ENCODE measurements at regions not wholly inside any gene's neighbourhood (a gene's known extent, or its start where the extent isn't known, plus 50 kb on each side); places are given as distances from the start of the nearest gene placed in this dataset.

DNA sequence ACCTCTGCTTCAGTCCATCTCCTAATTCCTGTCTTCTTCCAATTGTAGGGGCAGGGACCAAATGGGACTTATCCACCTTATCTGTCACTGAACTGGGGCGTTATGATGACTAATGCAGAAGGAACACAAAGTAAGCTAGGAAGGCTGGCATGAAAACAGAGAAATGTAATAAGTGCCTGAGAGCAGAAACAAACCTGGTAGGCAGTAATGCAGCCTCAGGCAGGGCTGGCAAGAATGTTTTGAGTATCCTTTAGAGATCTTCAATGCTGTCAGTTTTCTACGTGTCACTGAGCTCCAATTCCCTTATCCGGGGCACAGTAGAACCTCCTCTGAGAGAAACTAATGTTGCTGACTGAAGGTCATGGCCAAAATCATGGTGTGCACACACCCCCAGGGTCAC lies 246.2 kb upstream of the TBL1XR1 start:
- H3K36me3 Mint-ChIP-seq (ENCODE audit: insufficient read depth, unreplicated experiment): no peaks in the 10 kb centered on the region
- H3K4me3 ChIP-seq (ENCODE audit: low read depth, low read length): no peak overlapping the region
- no TSS peak for BruUV-seq (replicated peaks)
- H3K27me3 Mint-ChIP-seq (ENCODE audit: insufficient read depth, unreplicated experiment): no peaks in the 10 kb centered on the region
- H3K9me3 Mint-ChIP-seq (ENCODE audit: unreplicated experiment): no peaks in the 10 kb centered on the region
- no peak overlapping the region for H3K4me3 Mint-ChIP-seq (ENCODE audit: unreplicated experiment)
- H3K4me1 ChIP-seq: 0 out of 2 replicates have a peak, but pooled peaks cover 6% of the 10 kb centered on the region
- POLR2A ChIA-PET: no interaction called here
- DNase-seq: no peak
- CTCF ChIA-PET: no interaction called here
- H3K4me1 Mint-ChIP-seq (ENCODE audit: low read depth, unreplicated experiment): peaks cover 9% of the 10 kb centered on the region
- no peak overlapping the region for H3K27ac Mint-ChIP-seq (ENCODE audit: unreplicated experiment)
- no peaks in the 10 kb centered on the region for H3K27me3 ChIP-seq (replicated peaks; ENCODE audit: control insufficient read depth, insufficient read depth, low read length)
- intact Hi-C loops (cut with micrococcal nuclease; ENCODE audit: unreplicated experiment): no loop called here
- TF ChIP-seq, protein P1, sequence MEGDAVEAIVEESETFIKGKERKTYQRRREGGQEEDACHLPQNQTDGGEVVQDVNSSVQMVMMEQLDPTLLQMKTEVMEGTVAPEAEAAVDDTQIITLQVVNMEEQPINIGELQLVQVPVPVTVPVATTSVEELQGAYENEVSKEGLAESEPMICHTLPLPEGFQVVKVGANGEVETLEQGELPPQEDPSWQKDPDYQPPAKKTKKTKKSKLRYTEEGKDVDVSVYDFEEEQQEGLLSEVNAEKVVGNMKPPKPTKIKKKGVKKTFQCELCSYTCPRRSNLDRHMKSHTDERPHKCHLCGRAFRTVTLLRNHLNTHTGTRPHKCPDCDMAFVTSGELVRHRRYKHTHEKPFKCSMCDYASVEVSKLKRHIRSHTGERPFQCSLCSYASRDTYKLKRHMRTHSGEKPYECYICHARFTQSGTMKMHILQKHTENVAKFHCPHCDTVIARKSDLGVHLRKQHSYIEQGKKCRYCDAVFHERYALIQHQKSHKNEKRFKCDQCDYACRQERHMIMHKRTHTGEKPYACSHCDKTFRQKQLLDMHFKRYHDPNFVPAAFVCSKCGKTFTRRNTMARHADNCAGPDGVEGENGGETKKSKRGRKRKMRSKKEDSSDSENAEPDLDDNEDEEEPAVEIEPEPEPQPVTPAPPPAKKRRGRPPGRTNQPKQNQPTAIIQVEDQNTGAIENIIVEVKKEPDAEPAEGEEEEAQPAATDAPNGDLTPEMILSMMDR (IDR thresholded peaks at IDR 0.05; ENCODE audit: insufficient read depth in 1 of 2, low read depth in 1 of 2, low read length in 1 of 2, severe bottlenecking in 1 of 2, unreplicated experiment in 1 of 2): no peak
- no peaks in the 10 kb centered on the region for H3K9me3 ChIP-seq
- H3K36me3 ChIP-seq (ENCODE audit: control insufficient read depth, insufficient read depth, low read length): no peaks in the 10 kb centered on the region

DNA sequence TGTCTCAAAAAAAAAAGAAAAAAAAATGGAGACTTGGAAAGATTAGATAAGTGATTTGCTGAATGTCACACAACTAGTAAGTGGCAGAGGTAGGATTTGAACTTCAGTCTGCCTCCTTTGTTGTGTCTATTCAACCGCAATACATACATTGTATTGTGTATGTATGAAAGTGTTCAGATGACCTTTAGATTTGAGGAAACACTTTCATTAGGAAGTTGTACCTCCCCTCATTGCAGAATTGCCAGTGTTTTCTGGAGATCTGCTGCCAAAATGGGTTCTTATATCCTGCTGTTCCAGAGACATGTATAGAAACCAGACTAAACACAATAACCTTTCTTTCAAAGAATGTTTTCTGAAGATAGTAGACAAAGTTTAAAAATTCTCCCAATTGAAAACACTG lies 247.4 kb upstream of the TBL1XR1 start:
- Mint-ChIP-seq H3K36me3 (ENCODE audit: insufficient read depth, unreplicated experiment) (no peaks in the 10 kb centered on the region), H3K4me1 (ENCODE audit: low read depth, unreplicated experiment) (peaks cover 9% of the 10 kb centered on the region), H3K9me3 (ENCODE audit: unreplicated experiment) (no peaks in the 10 kb centered on the region), H3K4me3 (ENCODE audit: unreplicated experiment) (no peak overlapping the region), H3K27me3 (ENCODE audit: insufficient read depth, unreplicated experiment) (no peaks in the 10 kb centered on the region), H3K27ac (ENCODE audit: unreplicated experiment) (no peak overlapping the region)
- ChIA-PET CTCF (no interaction called here), POLR2A (no interaction called here)
- Histone ChIP-seq H3K36me3 (ENCODE audit: control insufficient read depth, insufficient read depth, low read length) (no peaks in the 10 kb centered on the region), H3K9me3 (no peaks in the 10 kb centered on the region), H3K27me3 (replicated peaks; ENCODE audit: control insufficient read depth, insufficient read depth, low read length) (no peaks in the 10 kb centered on the region), H3K4me1 (0 out of 2 replicates have a peak, but pooled peaks cover 6% of the 10 kb centered on the region), H3K4me3 (ENCODE audit: low read depth, low read length) (no peak overlapping the region)
- intact Hi-C loops (cut with micrococcal nuclease; ENCODE audit: unreplicated experiment): no loop called here
- DNase-seq: no peak
- BruUV-seq (replicated peaks): no TSS peak
- TF ChIP-seq, protein P1 (IDR thresholded peaks at IDR 0.05; ENCODE audit: insufficient read depth in 1 of 2, low read depth in 1 of 2, low read length in 1 of 2, severe bottlenecking in 1 of 2, unreplicated experiment in 1 of 2): no peak

DNA sequence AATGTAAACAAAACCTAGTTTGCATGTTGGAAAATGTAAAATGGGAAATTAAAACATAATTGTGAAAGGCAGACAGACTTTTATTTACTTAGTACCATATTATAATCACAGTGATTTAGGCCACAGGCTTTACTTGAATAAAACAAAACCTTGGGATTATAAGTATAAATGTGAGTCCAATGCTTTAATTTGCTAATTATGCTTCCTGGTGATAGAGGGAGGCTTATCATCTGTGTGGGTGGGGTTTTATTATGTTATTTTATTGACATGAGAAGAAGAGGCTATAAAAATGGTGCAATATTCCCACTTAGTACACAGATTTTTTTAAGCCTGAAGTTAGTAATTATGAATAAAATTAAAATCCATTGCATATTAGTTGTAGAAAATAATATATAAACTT lies 248.3 kb upstream of the TBL1XR1 start:
- Histone ChIP-seq H3K9me3 (no peaks in the 10 kb centered on the region), H3K4me1 (0 out of 2 replicates have a peak, but pooled peaks cover 6% of the 10 kb centered on the region), H3K36me3 (ENCODE audit: control insufficient read depth, insufficient read depth, low read length) (no peaks in the 10 kb centered on the region), H3K4me3 (ENCODE audit: low read depth, low read length) (no peak overlapping the region), H3K27me3 (replicated peaks; ENCODE audit: control insufficient read depth, insufficient read depth, low read length) (no peaks in the 10 kb centered on the region)
- no peaks in the 10 kb centered on the region for H3K27me3 Mint-ChIP-seq (ENCODE audit: insufficient read depth, unreplicated experiment)
- no peak overlapping the region for H3K4me3 Mint-ChIP-seq (ENCODE audit: unreplicated experiment)
- BruUV-seq (replicated peaks): no TSS peak
- intact Hi-C loops (cut with micrococcal nuclease; ENCODE audit: unreplicated experiment): no loop called here
- no peak overlapping the region for H3K27ac Mint-ChIP-seq (ENCODE audit: unreplicated experiment)
- TF ChIP-seq, protein P1 (IDR thresholded peaks at IDR 0.05; ENCODE audit: insufficient read depth in 1 of 2, low read depth in 1 of 2, low read length in 1 of 2, severe bottlenecking in 1 of 2, unreplicated experiment in 1 of 2): no peak
- DNase-seq: no peak
- no peaks in the 10 kb centered on the region for H3K36me3 Mint-ChIP-seq (ENCODE audit: insufficient read depth, unreplicated experiment)
- POLR2A ChIA-PET: no interaction called here
- no peaks in the 10 kb centered on the region for H3K9me3 Mint-ChIP-seq (ENCODE audit: unreplicated experiment)
- peaks cover 9% of the 10 kb centered on the region for H3K4me1 Mint-ChIP-seq (ENCODE audit: low read depth, unreplicated experiment)
- CTCF ChIA-PET: no interaction called here

Measured in Caco-2 (cell line).